GM12873 (cell line): ENCODE measurements at regions not wholly inside any gene's neighbourhood (a gene's known extent, or its start where the extent isn't known, plus 50 kb on each side); places are given as distances from the start of the nearest gene placed in this dataset.

Experiments used
- CTCF ChIP-seq: IDR thresholded peaks from 2 replicates; pipeline ENCODE4 v1.5.1; 2012; ENCODE audit warnings: low read depth, mild to moderate bottlenecking, moderate library complexity, low read length, control low read depth; ENCODE audit not compliant: insufficient read depth; ENCODE audit errors: missing control alignments

- TF ChIP-seq CTCF: no peak
Observed at GRCh38 chr9:38326122-38326521, 66.4 kb upstream of the ALDH1B1 start.

GRCh38 chr9:38322937-38323336 lies 69.6 kb upstream of the ALDH1B1 start:
- TF ChIP-seq CTCF: no peak

- TF ChIP-seq CTCF: no peak
Observed at GRCh38 chr9:38319496-38320173, 72.9 kb upstream of the ALDH1B1 start.

GRCh38 chr9:38318759-38319495 lies 73.6 kb upstream of the ALDH1B1 start:
- TF ChIP-seq CTCF: no peak

GRCh38 chr9:38316166-38316780 lies 76.2 kb upstream of the ALDH1B1 start:
- no peak for TF ChIP-seq CTCF

GRCh38 chr9:38315085-38315595 lies 77.4 kb upstream of the ALDH1B1 start:
- TF ChIP-seq CTCF: no peak

- TF ChIP-seq CTCF: no peak
Observed at GRCh38 chr9:38313421-38313820, 79.1 kb upstream of the ALDH1B1 start.
